Motor neuron (in vitro differentiated cells): ENCODE measurements at regions not wholly inside any gene's neighbourhood (a gene's known extent, or its start where the extent isn't known, plus 50 kb on each side); places are given as distances from the start of the nearest gene placed in this dataset.

Source experiments
- ATAC-seq, 8 experiments: fragments of 200-7000 bp; cut with Tn5 transposase; replicated peaks in 6 of 8; 2 replicates each; pipeline ENCODE4 v1.8.0; 2021; ENCODE audit warnings: mild to moderate bottlenecking in 8 of 8, moderate library complexity in 8 of 8
- H3K27ac ChIP-seq, 2 donors: fragments of 250-450 bp; sonication (Bioruptor Pico); 2 replicates each; pipeline ENCODE4 v1.9.0; 2021; ENCODE audit warnings: antibody characterized with exemption in 2 of 2, mild to moderate bottlenecking in 2 of 2, moderate library complexity in 1 of 2
- H3K4me1 ChIP-seq, 2 donors: fragments of 250-450 bp; sonication (Bioruptor Pico); replicated peaks in 1 of 2; 2 replicates each; pipeline ENCODE4 v1.6.1; 2021; ENCODE audit warnings: antibody characterized with exemption in 2 of 2, mild to moderate bottlenecking in 2 of 2, moderate library complexity in 1 of 2
- H3K4me3 ChIP-seq, 5 donors: fragments of 250-450 bp; sonication (Bioruptor Pico); 2 replicates each; pipeline ENCODE4 v1.9.0; 2021; ENCODE audit warnings: antibody characterized with exemption in 5 of 5, mild to moderate bottlenecking in 5 of 5, moderate library complexity in 4 of 5
- WGBS, 10 experiments: fragments of 450-650 bp; shearing (Covaris generic); methylation state at CpG; one replicate each; pipeline ENCODE4 v1.0.0; 2022; 5-methylcytosine and 5-hydroxymethylcytosine counted together
- in situ Hi-C, 9 experiments: fragments of 400-800 bp; cut with MboI; loops; one replicate each; pipeline ENCODE4 v1.15.0; 2021; ENCODE audit warnings: low sequenced_read_pairs in 9 of 9, low pct_unique_long_range_greater_than_20kb in 2 of 9; ENCODE audit not compliant: unreplicated experiment in 9 of 9

- Histone ChIP-seq H3K4me3 (no peak overlapping the region), H3K4me1 (peaks cover 0 to 6% of the 10 kb centered on the region in 2 donors), H3K27ac (no peak overlapping the region)
- 47 to 88% (median 65%) methylated on average over 3 to 4 of the region's 4 CpGs; no CpG with 5 or more reads in 6 of the 10 experiments for WGBS, 10 experiments
- ATAC-seq, result peak in 3 of 8 experiments; percentile 33 to 61 (median 39)
- in situ Hi-C loops, result no loop called here
Measured at GRCh38 chr10:120385992-120386391, 71.0 kb upstream of the PLPP4 start.

GRCh38 chr10:120386896-120387295 is 70.1 kb upstream of the PLPP4 start:
- in situ Hi-C loops, result no loop called here
- ATAC-seq, result no peak
- H3K4me1 ChIP-seq, result peaks cover 0 to 6% of the 10 kb centered on the region in 2 donors
- no peak overlapping the region for H3K27ac ChIP-seq
- H3K4me3 ChIP-seq, result no peak overlapping the region

GRCh38 chr10:120387326-120387725 is 69.7 kb upstream of the PLPP4 start:
- H3K4me1 ChIP-seq, result peaks cover 0 to 6% of the 10 kb centered on the region in 2 donors
- 10 to 100% (median 63%) methylated on average over 1 to 2 of the region's 2 CpGs; no CpG with 5 or more reads in 1 of the 10 experiments for WGBS, 10 experiments

GRCh38 chr10:120392245-120392644 is 64.8 kb upstream of the PLPP4 start:
- H3K4me3 ChIP-seq, result no peak overlapping the region
- H3K4me1 ChIP-seq, result no peaks in the 10 kb centered on the region
- 50 to 100% (median 83%) methylated on average over 1 to 4 of the region's 4 CpGs; no CpG with 5 or more reads in 5 of the 10 experiments for WGBS, 10 experiments
- no peak for ATAC-seq
- no peak overlapping the region for H3K27ac ChIP-seq
- in situ Hi-C loops, result no loop called here

More at GRCh38 chr10:120387326-120387725, 69.7 kb upstream of the PLPP4 start:
- Histone ChIP-seq H3K27ac (no peak overlapping the region), H3K4me3 (no peak overlapping the region)
- no peak for ATAC-seq
- in situ Hi-C loops, result no loop called here

GRCh38 chr10:120392671-120393079 is 64.4 kb upstream of the PLPP4 start:
- H3K4me1 ChIP-seq, result no peaks in the 10 kb centered on the region
- H3K4me3 ChIP-seq, result no peak overlapping the region
- WGBS, 10 experiments, result 0 to 100% (median 67%) methylated on average over 1 to 2 of the region's 2 CpGs; no CpG with 5 or more reads in 3 of the 10 experiments
- in situ Hi-C loops, result no loop called here
- H3K27ac ChIP-seq, result no peak overlapping the region
- no peak for ATAC-seq

GRCh38 chr10:120394446-120394845 is 62.6 kb upstream of the PLPP4 start:
- 50 to 80% methylated on average over 1 of the region's 1 CpG; no CpG with 5 or more reads in 8 of the 10 experiments for WGBS, 10 experiments
- no peak overlapping the region for H3K27ac ChIP-seq
- in situ Hi-C loops, result no loop called here
- ATAC-seq, result no peak
- no peaks in the 10 kb centered on the region for H3K4me1 ChIP-seq
- no peak overlapping the region for H3K4me3 ChIP-seq

- no peak for ATAC-seq
- Histone ChIP-seq H3K4me3 (no peak overlapping the region), H3K27ac (no peak overlapping the region), H3K4me1 (no peaks in the 10 kb centered on the region)
- in situ Hi-C loops, result no loop called here
- 13 to 100% (median 77%) methylated on average over 1 to 5 of the region's 6 CpGs; no CpG with 5 or more reads in 2 of the 10 experiments for WGBS, 10 experiments
Measured at GRCh38 chr10:120396228-120396627, 60.8 kb upstream of the PLPP4 start.

GRCh38 chr10:120398180-120398579 is 58.8 kb upstream of the PLPP4 start:
- WGBS, 10 experiments, result 30 to 100% (median 63%) methylated on average over 1 to 4 of the region's 4 CpGs
- in situ Hi-C loops, result no loop called here
- Histone ChIP-seq H3K27ac (no peak overlapping the region), H3K4me3 (no peak overlapping the region), H3K4me1 (no peaks in the 10 kb centered on the region)
- ATAC-seq, result no peak

GRCh38 chr10:120400601-120401000 is 56.4 kb upstream of the PLPP4 start:
- H3K27ac ChIP-seq, result no peak overlapping the region
- no peak overlapping the region for H3K4me3 ChIP-seq
- ATAC-seq, result no peak
- in situ Hi-C loops, result no loop called here
- 0 to 89% (median 56%) methylated on average over 1 of the region's 1 CpG; no CpG with 5 or more reads in 6 of the 10 experiments for WGBS, 10 experiments
- H3K4me1 ChIP-seq, result no peaks in the 10 kb centered on the region

GRCh38 chr10:120402147-120402766 is 54.8 kb upstream of the PLPP4 start:
- 0 to 100% (median 72%) methylated on average over 1 of the region's 1 CpG; no CpG with 5 or more reads in 2 of the 10 experiments for WGBS, 10 experiments
- Histone ChIP-seq H3K4me1 (no peaks in the 10 kb centered on the region), H3K27ac (no peak overlapping the region), H3K4me3 (no peak overlapping the region)
- ATAC-seq, result peak in 3 of 8 experiments; percentile 80 to 94 (median 94)
- in situ Hi-C loops, result no loop called here

- Histone ChIP-seq H3K27ac (no peak overlapping the region), H3K4me1 (no peaks in the 10 kb centered on the region), H3K4me3 (no peak overlapping the region)
- WGBS, 10 experiments, result 46 to 100% (median 80%) methylated on average over 1 to 3 of the region's 3 CpGs; no CpG with 5 or more reads in 3 of the 10 experiments
- in situ Hi-C loops, result no loop called here
- ATAC-seq, result no peak
Measured at GRCh38 chr10:120403109-120403508, 53.9 kb upstream of the PLPP4 start.

GRCh38 chr10:120406376-120406775 is 50.7 kb upstream of the PLPP4 start:
- no peaks in the 10 kb centered on the region for H3K4me1 ChIP-seq
- in situ Hi-C loops, result no loop called here
- H3K4me3 ChIP-seq, result no peak overlapping the region
- no peak overlapping the region for H3K27ac ChIP-seq
- no peak for ATAC-seq
- WGBS, 10 experiments, result 20 to 100% (median 27%) methylated on average over 1 to 3 of the region's 4 CpGs; no CpG with 5 or more reads in 7 of the 10 experiments
